ENCODE measurements at regions not wholly inside any gene's neighbourhood (a gene's known extent, or its start where the extent isn't known, plus 50 kb on each side); places are given as distances from the start of the nearest gene placed in this dataset.

GRCh38 chr15:31262143-31262530 lies 64.5 kb upstream of the KLF13 start:
- no peak for DNase-seq (ENCODE audit: low read depth in 2 of 3, low spot score in 1 of 3)

GRCh38 chr15:31262901-31263671 lies 63.5 kb upstream of the KLF13 start:
- DNase-seq (ENCODE audit: low read depth in 2 of 3, low spot score in 1 of 3): no peak

- peak; percentile 57 to 63 (median 62) for DNase-seq (ENCODE audit: low read depth in 2 of 3, low spot score in 1 of 3)
These were observed 62.7 kb upstream of the KLF13 start for GRCh38 chr15:31263751-31264558.

GRCh38 chr15:31264559-31265089 lies 62.0 kb upstream of the KLF13 start:
- no peak for DNase-seq (ENCODE audit: low read depth in 2 of 3, low spot score in 1 of 3)

GRCh38 chr15:31265090-31265870 lies 61.4 kb upstream of the KLF13 start:
- DNase-seq (ENCODE audit: low read depth in 2 of 3, low spot score in 1 of 3): no peak

GRCh38 chr15:31265871-31266711 lies 60.5 kb upstream of the KLF13 start:
- DNase-seq (ENCODE audit: low read depth in 2 of 3, low spot score in 1 of 3): peak; percentile 31 to 47 (median 37)

GRCh38 chr15:31266712-31267111 lies 59.9 kb upstream of the KLF13 start:
- DNase-seq (ENCODE audit: low read depth in 2 of 3, low spot score in 1 of 3): no peak

GRCh38 chr15:31267161-31268107 lies 59.2 kb upstream of the KLF13 start:
- no peak for DNase-seq (ENCODE audit: low read depth in 2 of 3, low spot score in 1 of 3)

GRCh38 chr15:31268108-31268501 lies 58.5 kb upstream of the KLF13 start:
- no peak for DNase-seq (ENCODE audit: low read depth in 2 of 3, low spot score in 1 of 3)

GRCh38 chr15:31268911-31269784 lies 57.5 kb upstream of the KLF13 start:
- no peak for DNase-seq (ENCODE audit: low read depth in 2 of 3, low spot score in 1 of 3)

GRCh38 chr15:31269816-31270575 lies 56.6 kb upstream of the KLF13 start:
- no peak for DNase-seq (ENCODE audit: low read depth in 2 of 3, low spot score in 1 of 3)

GRCh38 chr15:31270767-31271166 lies 55.9 kb upstream of the KLF13 start:
- no peak for DNase-seq (ENCODE audit: low read depth in 2 of 3, low spot score in 1 of 3)

- no peak for DNase-seq (ENCODE audit: low read depth in 2 of 3, low spot score in 1 of 3)
These were observed 55.4 kb upstream of the KLF13 start for GRCh38 chr15:31271224-31271635.

- DNase-seq (ENCODE audit: low read depth in 2 of 3, low spot score in 1 of 3): no peak
These were observed 54.7 kb upstream of the KLF13 start for GRCh38 chr15:31271711-31272557.

GRCh38 chr15:31272558-31273257 lies 53.9 kb upstream of the KLF13 start:
- DNase-seq (ENCODE audit: low read depth in 2 of 3, low spot score in 1 of 3): no peak

Measured in stimulated activated CD4-positive, alpha-beta T cell treated with anti-CD3 and anti-CD28 coated beads, Interleukin-12 subunit alpha, Interleukin-12 subunit beta, amount 100 ng/mL, for 48 hours (primary cell).